ENCODE measurements at regions not wholly inside any gene's neighbourhood (a gene's known extent, or its start where the extent isn't known, plus 50 kb on each side); places are given as distances from the start of the nearest gene placed in this dataset.

GRCh38 chr1:30130099-30130498 lies 593.3 kb downstream of the MATN1 start:
- Histone ChIP-seq H4K20me1 (ENCODE audit: insufficient read depth, low read length) (no peaks in the 10 kb centered on the region), H3K36me3 (replicated peaks in 1 of 2; ENCODE audit: control insufficient read depth in 1 of 2, insufficient read depth in 2 of 2, low read length in 2 of 2) (no peaks in the 10 kb centered on the region), H3K27ac (ENCODE audit: extremely low read length, insufficient read depth, low read length) (no peak overlapping the region), H3K9me3 (ENCODE audit: low read length) (no peaks in the 10 kb centered on the region), H3K9ac (ENCODE audit: insufficient read depth, low read depth, low read length) (no peak overlapping the region), H3K4me1 (ENCODE audit: insufficient read depth, low read length) (no peaks in the 10 kb centered on the region), H3K4me2 (ENCODE audit: low read depth, low read length) (no peak overlapping the region), H3K79me2 (ENCODE audit: insufficient read depth, low read length) (no peaks in the 10 kb centered on the region), H3K27me3 (ENCODE audit: control insufficient read depth in 1 of 2, insufficient read depth in 2 of 2, low read length in 2 of 2) (peaks cover 2 to 3% of the 10 kb centered on the region in 2 experiments; a peak in 2 of 5 replicates), H2AFZ (ENCODE audit: low read length) (no peak overlapping the region), H3K4me3 (replicated peaks in 1 of 3; ENCODE audit: insufficient read depth in 1 of 3, low read depth in 2 of 3, low read length in 3 of 3) (no peak overlapping the region)
- TF ChIP-seq SP5 (CRISPR knock-in tag; IDR thresholded peaks at IDR 0.05; ENCODE audit: borderline replicate concordance, low read depth): no peak
- no peak for TF ChIP-seq ZFP1 (CRISPR knock-in tag; IDR thresholded peaks at IDR 0.05)
- no peak for TF ChIP-seq SSRP1 (CRISPR knock-in tag; IDR thresholded peaks at IDR 0.05)
- no peak for TF ChIP-seq HMG20B (CRISPR knock-in tag; conservative IDR thresholded peaks at IDR 0.05)
- TF ChIP-seq ZNF674 (CRISPR knock-in tag; IDR thresholded peaks at IDR 0.05; ENCODE audit: low read depth): no peak
- no peak for TF ChIP-seq SALL2 (CRISPR knock-in tag; IDR thresholded peaks at IDR 0.05)
- TF ChIP-seq SMAD1 (CRISPR knock-in tag; IDR thresholded peaks at IDR 0.05; ENCODE audit: borderline replicate concordance, low read depth): no peak
- no peak for TF ChIP-seq ZFX (CRISPR knock-in tag; IDR thresholded peaks at IDR 0.05; ENCODE audit: low read depth)
- no peak for TF ChIP-seq ZNF879 (CRISPR knock-in tag; IDR thresholded peaks at IDR 0.05)
- TF ChIP-seq, protein P1, sequence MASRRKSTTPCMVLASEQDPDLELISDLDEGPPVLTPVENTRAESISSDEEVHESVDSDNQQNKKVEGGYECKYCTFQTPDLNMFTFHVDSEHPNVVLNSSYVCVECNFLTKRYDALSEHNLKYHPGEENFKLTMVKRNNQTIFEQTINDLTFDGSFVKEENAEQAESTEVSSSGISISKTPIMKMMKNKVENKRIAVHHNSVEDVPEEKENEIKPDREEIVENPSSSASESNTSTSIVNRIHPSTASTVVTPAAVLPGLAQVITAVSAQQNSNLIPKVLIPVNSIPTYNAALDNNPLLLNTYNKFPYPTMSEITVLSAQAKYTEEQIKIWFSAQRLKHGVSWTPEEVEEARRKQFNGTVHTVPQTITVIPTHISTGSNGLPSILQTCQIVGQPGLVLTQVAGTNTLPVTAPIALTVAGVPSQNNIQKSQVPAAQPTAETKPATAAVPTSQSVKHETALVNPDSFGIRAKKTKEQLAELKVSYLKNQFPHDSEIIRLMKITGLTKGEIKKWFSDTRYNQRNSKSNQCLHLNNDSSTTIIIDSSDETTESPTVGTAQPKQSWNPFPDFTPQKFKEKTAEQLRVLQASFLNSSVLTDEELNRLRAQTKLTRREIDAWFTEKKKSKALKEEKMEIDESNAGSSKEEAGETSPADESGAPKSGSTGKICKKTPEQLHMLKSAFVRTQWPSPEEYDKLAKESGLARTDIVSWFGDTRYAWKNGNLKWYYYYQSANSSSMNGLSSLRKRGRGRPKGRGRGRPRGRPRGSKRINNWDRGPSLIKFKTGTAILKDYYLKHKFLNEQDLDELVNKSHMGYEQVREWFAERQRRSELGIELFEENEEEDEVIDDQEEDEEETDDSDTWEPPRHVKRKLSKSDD (CRISPR knock-in tag; IDR thresholded peaks at IDR 0.05; ENCODE audit: low read depth): no peak
- TF ChIP-seq AGO2 (optimal IDR thresholded peaks at IDR 0.05; ENCODE audit: low read depth, low read length): no peak
- no peak for TF ChIP-seq EZH2 (conservative IDR thresholded peaks at IDR 0.05; ENCODE audit: low read depth, low read length)
- TF ChIP-seq SRSF4 (IDR thresholded peaks at IDR 0.05; ENCODE audit: low read depth, low read length, poor library complexity, severe bottlenecking): no peak
- 0% methylated on average over 2 of the region's 4 CpGs for WGBS (ENCODE audit: low lambda C conversion rate)
- CTCF ChIA-PET (ENCODE audit: low intra/inter-chr PET ratio, low total read pairs): no interaction called here
- no peak for DNase-seq (ENCODE audit: low spot score)
- in situ Hi-C loops (cut with HindIII; ENCODE audit: extremely low pct_ligation_motif_present, low pct_unique_long_range_greater_than_20kb): no loop called here
- intact Hi-C loops (cut with micrococcal nuclease; ENCODE audit: unreplicated experiment): no loop called here
- ATAC-seq: no peak
- POLR2A ChIA-PET: no interaction called here
- no TSS peak for BruUV-seq (replicated peaks)
- no peak for FAIRE-seq
